AG09319 (cell line): ENCODE measurements at regions not wholly inside any gene's neighbourhood (a gene's known extent, or its start where the extent isn't known, plus 50 kb on each side); places are given as distances from the start of the nearest gene placed in this dataset.
"Not testable (repeated sequence)": the region's sequence is repeated elsewhere in the genome, so short reads cannot be mapped to it uniquely, and the experiment has no call there.

Source experiments
- DNase-seq: peaks from one replicate; pipeline ENCODE4 v3.0.0-alpha.2; 2010; ENCODE audit warnings: low read depth; ENCODE audit errors: extremely low read depth
- TF ChIP-seq, protein P1 (sequence below): IDR thresholded peaks from 2 replicates; pipeline ENCODE4 v1.5.1; 2011; ENCODE audit warnings: low read depth, mild to moderate bottlenecking, inconsistent platforms, low read length, moderate library complexity

DNA sequence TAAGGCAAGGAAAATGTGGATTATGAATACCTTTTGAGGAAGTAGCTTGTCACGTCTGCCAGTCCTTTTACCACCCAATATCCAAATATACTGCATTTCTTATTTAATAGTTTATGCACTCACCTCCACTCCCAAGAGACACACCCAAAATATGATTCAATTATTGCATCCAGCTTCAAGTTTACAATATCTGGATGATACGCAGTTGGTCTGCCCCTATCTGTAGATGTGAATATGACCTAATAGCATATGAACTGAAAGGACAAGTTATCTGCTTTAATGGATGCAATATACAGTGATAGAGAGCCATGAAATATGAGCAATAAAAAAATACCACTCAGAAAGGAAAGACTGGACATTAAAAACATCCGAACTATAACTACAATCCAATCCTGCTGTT lies 159.4 kb upstream of the MAGI2 start:
- no peak for DNase-seq
- TF ChIP-seq, protein P1, sequence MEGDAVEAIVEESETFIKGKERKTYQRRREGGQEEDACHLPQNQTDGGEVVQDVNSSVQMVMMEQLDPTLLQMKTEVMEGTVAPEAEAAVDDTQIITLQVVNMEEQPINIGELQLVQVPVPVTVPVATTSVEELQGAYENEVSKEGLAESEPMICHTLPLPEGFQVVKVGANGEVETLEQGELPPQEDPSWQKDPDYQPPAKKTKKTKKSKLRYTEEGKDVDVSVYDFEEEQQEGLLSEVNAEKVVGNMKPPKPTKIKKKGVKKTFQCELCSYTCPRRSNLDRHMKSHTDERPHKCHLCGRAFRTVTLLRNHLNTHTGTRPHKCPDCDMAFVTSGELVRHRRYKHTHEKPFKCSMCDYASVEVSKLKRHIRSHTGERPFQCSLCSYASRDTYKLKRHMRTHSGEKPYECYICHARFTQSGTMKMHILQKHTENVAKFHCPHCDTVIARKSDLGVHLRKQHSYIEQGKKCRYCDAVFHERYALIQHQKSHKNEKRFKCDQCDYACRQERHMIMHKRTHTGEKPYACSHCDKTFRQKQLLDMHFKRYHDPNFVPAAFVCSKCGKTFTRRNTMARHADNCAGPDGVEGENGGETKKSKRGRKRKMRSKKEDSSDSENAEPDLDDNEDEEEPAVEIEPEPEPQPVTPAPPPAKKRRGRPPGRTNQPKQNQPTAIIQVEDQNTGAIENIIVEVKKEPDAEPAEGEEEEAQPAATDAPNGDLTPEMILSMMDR, result no peak

DNA sequence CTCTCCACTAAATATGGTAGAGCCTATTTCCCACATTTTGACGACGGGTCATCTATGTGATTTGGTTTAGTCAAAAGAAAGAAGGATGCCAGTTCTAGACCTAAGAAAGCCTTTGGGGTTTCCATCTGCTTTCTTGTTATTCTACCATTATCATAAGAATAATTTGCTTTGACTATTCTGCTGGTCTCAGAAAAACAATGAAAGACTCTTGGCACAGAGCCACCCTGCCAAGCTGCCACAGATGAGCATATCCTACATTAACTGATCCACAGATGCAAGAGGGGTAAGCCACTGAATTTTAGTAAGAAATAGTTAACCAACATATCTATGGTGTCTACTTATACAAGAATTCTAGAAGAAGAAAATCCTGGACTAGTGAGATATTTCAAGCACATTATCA lies 158.6 kb upstream of the MAGI2 start:
- DNase-seq, result no peak
- TF ChIP-seq, protein P1, result no peak

DNA sequence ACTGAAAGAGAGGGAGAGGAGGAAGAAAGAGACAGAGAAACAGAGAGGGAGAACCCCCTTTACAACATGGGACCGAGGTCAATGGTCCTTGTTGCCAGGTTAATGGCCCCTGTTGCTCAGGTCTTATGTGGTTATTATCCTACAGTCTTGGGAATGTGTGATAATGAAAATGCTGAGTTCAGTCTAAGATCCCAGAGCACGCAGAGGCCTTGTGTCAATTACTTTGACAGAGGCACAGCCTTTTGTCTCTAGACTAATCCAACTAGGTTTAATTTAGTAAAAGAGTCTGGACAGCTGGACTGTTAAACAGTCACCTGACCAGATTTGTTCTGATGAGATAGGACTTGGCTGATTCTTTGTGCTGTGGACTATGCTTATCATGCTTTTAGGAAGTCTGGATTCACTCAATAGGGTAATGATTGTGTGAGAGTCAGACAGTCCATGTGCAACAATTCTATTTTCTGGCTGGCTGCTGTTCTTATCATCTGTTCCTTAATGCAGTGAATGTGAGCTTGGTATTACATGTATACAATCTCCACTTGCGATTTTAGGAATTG lies 157.4 kb upstream of the MAGI2 start:
- no peak for DNase-seq
- TF ChIP-seq, protein P1, result no peak

DNA sequence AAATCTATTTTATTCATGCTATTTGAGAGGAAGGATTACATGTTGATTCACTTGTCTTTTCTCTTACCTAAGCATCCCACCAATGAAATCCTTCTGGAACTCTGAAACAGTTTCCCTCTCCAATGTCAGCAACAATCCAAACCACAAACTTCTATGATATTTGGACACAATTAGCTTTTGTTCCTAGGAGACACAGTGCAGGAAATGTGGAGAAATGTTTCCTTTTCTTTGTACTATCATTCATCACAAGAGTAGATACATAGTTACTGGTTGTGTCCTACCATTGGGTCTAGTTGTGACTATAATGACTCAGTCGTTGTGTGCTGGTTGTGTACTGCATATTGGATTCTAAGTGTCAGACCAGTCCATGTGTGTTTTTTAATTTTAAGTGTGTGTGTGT lies 156.8 kb upstream of the MAGI2 start:
- TF ChIP-seq, protein P1, result no peak
- DNase-seq, result peak; percentile 12

DNA sequence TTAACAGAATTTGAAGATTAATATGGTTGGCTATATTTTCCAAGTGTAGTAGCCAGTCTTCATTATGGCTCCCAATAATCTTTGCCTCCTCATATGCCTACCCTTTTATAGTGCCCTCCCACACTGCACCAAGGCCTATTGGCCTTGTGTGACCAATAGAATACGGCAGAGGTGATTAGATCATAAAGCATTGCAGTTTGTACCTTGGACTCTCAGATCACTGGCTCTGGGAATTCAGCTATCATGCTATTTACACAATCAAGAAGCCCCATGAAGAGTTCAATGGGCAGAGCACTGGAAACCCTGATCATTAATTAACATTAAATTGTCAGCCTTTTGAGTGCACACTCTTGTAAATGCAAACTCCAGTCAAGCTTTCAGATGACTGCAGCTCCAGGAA lies 154.5 kb upstream of the MAGI2 start:
- no peak for DNase-seq
- TF ChIP-seq, protein P1, result no peak

DNA sequence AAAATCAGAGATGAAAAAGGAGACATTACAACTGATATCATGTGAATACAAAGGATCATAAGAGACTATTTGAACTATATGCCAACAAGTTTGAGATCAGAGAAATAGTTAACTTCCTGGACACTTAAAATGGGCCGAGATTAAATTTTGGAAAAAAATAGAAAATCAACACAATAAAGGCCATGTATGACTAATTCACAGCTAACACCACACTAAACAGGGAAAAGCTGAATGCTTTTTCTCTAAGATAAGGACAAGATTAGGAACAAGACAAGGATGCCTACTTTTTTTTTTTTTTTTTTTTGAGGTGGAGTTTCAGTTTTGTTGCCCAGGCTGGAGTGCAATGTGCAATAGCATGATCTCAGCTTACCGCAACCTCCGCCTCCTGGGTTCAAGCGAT lies 151.4 kb upstream of the MAGI2 start:
- DNase-seq, result no peak
- TF ChIP-seq, protein P1, result no peak

DNA sequence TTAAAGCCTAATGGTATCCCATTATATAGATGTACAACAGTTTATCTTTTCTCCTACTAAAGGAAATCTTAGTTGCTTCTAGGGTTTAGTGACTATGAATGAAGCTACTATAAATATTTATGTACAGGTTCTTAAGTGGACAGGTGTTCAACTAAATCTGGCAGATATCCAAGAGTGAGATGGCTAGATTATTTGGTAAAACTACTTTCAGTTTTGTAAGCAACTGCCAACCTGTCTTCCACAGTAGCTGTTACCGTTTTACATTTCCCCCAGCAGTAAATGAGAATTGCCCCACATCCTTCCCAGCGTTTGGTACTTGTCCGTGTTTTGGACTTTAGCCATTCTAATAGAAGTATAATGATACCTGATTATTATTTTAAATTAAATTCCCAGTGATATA lies 144.9 kb upstream of the MAGI2 start:
- TF ChIP-seq, protein P1, result no peak
- DNase-seq, result no peak

DNA sequence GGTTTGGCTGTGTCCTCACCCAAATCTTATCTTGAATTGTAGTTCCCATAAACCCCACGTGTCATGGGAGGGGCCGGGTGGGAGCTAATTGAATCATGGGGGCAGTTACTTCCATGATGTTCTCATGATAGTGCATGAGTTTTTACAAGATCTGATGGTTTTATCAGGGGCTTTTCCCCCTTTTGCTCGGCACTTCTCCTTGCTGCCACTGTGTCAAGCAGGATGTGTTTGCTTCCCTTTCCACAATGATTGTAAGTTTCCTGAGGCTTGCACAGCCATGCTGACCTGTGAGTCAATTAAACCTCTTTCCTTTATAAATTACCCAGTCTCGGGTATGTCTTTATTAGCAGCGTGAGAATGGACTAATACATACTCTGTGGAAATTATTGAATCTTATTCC lies 141.2 kb upstream of the MAGI2 start:
- not testable (repeated sequence) for DNase-seq
